Transverse colon (tissue), 4 donors: ENCODE measurements at regions not wholly inside any gene's neighbourhood (a gene's known extent, or its start where the extent isn't known, plus 50 kb on each side); places are given as distances from the start of the nearest gene placed in this dataset.

Experiments used
- DNase-seq: peaks from one replicate; pipeline ENCODE4 v3.0.0-alpha.2; 2019
- H3K27ac ChIP-seq, 4 donors: fragments of 200-600 bp; sonication (generic); 2 replicates each; pipeline ENCODE4 v1.5.1; 2016 to 2018; ENCODE audit warnings: inconsistent platforms in 4 of 4
- H3K27me3 ChIP-seq: fragments of 200-600 bp; sonication (generic); 2 replicates; pipeline ENCODE4 v1.5.1; 2017; ENCODE audit warnings: inconsistent platforms
- H3K36me3 ChIP-seq, 4 donors: fragments of 200-600 bp; sonication (generic); 2 replicates each; pipeline ENCODE4 v1.5.1; 2017 to 2019; ENCODE audit warnings: inconsistent platforms in 4 of 4
- H3K4me1 ChIP-seq, 4 donors: fragments of 200-600 bp; sonication (generic); 2 replicates each; pipeline ENCODE4 v1.5.1; 2017 to 2020; ENCODE audit warnings: inconsistent platforms in 4 of 4
- H3K4me3 ChIP-seq, 4 donors: fragments of 200-600 bp; sonication (generic); 1 replicate in 1 of 4; 2 replicates in 3 of 4; pipeline versions ENCODE4 v1.5.1 to v1.6.1; 2017 to 2019; ENCODE audit warnings: inconsistent platforms in 4 of 4
- H3K9me3 ChIP-seq, 2 donors: fragments of 200-600 bp; sonication (generic); 2 replicates each; pipeline ENCODE4 v1.5.1; 2017 to 2019; ENCODE audit warnings: inconsistent platforms in 2 of 2
- EP300 ChIP-seq: sonication (generic); formaldehyde crosslinking; IDR thresholded peaks from one replicate; pipeline ENCODE4 v1.6.1; 2017; ENCODE audit warnings: antibody characterized with exemption, low read depth
- POLR2A ChIP-seq: fragments of 450-650 bp; IDR thresholded peaks from one replicate; pipeline ENCODE4 v1.6.1; 2016; ENCODE audit warnings: antibody characterized with exemption, mild to moderate bottlenecking, moderate library complexity
- POLR2AphosphoS5 ChIP-seq, 3 donors: sonication (generic); formaldehyde crosslinking; IDR thresholded peaks; one replicate each; pipeline ENCODE4 v1.6.1; 2016; ENCODE audit warnings: antibody characterized with exemption in 3 of 3
- WGBS, 2 donors: methylation state at CpG; one replicate each; pipeline ENCODE4 v1.1.5; 2018; ENCODE audit warnings: low coverage in 1 of 2; 5-methylcytosine and 5-hydroxymethylcytosine counted together
- in situ Hi-C, 4 donors: fragments of 200-750 bp; cut with MboI; loops; one replicate each; pipeline versions ENCODE4 v1.15.0 to v1.15.1; 2017; ENCODE audit warnings: low sequenced_read_pairs in 3 of 4, low pct_ligation_motif_present in 1 of 4, low pct_unique_long_range_greater_than_20kb in 1 of 4
- intact Hi-C: fragments of 100-400 bp; cut with DNase I; formaldehyde crosslinking; loops from one replicate; pipeline ENCODE4 v1.15.1; 2023; ENCODE audit warnings: low total_unique reads
- TF ChIP-seq, protein P1 (sequence below), 5 experiments: fragments of 200-600 bp in 3 of 5; fragments of 450-650 bp in 2 of 5; sonication (generic) in 3 of 5; IDR thresholded peaks; 1 replicate in 2 of 5; 2 replicates in 3 of 5; pipeline ENCODE4 v1.5.1; 2016 to 2017; ENCODE audit warnings: antibody characterized with exemption in 5 of 5, inconsistent platforms in 3 of 5, mild to moderate bottlenecking in 2 of 5, moderate library complexity in 1 of 5

DNA sequence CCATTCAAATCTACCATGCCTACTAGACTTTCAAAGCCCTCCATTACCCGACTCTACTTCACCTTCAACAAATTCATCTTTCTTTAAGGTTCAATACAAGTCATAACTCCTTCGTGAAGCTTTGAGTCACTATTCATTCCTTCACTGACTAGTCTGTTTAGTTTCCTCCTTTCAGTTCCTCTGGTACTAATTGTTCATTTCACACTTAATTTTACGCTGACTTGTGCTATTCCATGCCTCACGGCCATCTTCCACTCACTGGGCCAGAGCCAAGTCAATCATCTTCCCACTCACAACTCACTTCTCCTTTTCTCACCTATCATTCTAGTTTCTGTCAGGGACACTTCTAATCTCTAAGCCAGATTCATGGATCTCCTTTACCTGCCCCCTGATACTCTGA, 136.2 kb downstream of the MTX2 start:
- no peak overlapping the region for H3K27ac ChIP-seq
- in situ Hi-C loops = no loop called here
- H3K4me3 ChIP-seq = no peak overlapping the region
- no peak for DNase-seq
- H3K36me3 ChIP-seq = no peaks in the 10 kb centered on the region
- H3K4me1 ChIP-seq = no peaks in the 10 kb centered on the region
- no peaks in the 10 kb centered on the region for H3K27me3 ChIP-seq
- 65% methylated on average over 4 of the region's 4 CpGs; no CpG with 5 or more reads in 1 of the 2 donors for WGBS, 2 donors
- no peak for TF ChIP-seq EP300
- TF ChIP-seq, protein P1, sequence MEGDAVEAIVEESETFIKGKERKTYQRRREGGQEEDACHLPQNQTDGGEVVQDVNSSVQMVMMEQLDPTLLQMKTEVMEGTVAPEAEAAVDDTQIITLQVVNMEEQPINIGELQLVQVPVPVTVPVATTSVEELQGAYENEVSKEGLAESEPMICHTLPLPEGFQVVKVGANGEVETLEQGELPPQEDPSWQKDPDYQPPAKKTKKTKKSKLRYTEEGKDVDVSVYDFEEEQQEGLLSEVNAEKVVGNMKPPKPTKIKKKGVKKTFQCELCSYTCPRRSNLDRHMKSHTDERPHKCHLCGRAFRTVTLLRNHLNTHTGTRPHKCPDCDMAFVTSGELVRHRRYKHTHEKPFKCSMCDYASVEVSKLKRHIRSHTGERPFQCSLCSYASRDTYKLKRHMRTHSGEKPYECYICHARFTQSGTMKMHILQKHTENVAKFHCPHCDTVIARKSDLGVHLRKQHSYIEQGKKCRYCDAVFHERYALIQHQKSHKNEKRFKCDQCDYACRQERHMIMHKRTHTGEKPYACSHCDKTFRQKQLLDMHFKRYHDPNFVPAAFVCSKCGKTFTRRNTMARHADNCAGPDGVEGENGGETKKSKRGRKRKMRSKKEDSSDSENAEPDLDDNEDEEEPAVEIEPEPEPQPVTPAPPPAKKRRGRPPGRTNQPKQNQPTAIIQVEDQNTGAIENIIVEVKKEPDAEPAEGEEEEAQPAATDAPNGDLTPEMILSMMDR (IDR thresholded peaks at IDR 0.05) = no peak
- no peak for TF ChIP-seq POLR2AphosphoS5 (IDR thresholded peaks at IDR 0.05)
- no peak for TF ChIP-seq POLR2A
- intact Hi-C loops = no loop called here
- H3K9me3 ChIP-seq = no peaks in the 10 kb centered on the region

DNA sequence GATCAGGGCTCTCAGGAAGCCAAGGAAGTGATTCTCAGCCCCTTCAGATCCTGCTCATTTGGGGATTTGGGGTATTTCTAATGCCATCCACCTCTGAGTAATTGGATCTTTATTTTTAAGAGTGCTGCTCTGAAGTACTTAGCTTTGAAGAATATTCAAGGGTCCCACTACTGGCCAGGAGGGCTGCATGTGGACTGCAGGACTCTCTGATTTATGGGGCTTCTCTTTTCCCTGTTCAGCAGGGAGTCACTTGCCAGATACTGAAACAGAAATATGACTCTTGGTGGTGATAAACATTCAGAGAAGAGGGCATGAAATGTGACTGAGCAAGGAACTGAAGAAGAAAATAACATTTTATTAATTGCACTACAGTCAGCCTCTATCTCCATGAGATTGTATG, 138.5 kb downstream of the MTX2 start:
- in situ Hi-C loops = no loop called here
- H3K27me3 ChIP-seq = no peaks in the 10 kb centered on the region

DNA sequence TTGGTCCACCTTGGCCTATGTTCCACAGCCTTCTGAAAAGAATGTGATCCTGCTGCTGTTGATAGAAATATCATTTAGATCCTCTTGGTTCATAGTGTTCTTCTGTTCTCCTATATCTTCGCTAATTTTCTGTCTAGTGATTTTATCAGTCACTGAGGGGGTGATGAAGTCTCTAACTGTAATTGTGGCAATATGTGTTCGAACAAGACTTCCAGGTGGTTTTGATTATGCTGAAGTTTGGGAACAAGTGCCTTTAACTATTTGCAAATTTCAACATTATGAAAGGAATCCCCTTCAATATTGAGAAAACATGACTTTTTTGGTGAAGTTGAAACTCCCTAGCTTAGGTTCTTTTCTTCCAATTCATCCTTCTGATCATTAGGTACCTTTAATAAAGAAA, 140.4 kb downstream of the MTX2 start:
- intact Hi-C loops = no loop called here
- WGBS, 2 donors = 82 to 94% methylated on average over 2 of the region's 2 CpGs
- TF ChIP-seq POLR2A (no peak), POLR2AphosphoS5 (IDR thresholded peaks at IDR 0.05) (no peak), EP300 (no peak)
- TF ChIP-seq, protein P1 (IDR thresholded peaks at IDR 0.05) = no peak
- Histone ChIP-seq H3K36me3 (no peaks in the 10 kb centered on the region), H3K27me3 (no peaks in the 10 kb centered on the region), H3K4me3 (no peak overlapping the region), H3K4me1 (no peaks in the 10 kb centered on the region), H3K9me3 (no peaks in the 10 kb centered on the region), H3K27ac (no peak overlapping the region)
- in situ Hi-C loops = no loop called here
- no peak for DNase-seq

More for the DNA sequence above, 138.5 kb downstream of the MTX2 start:
- TF ChIP-seq POLR2AphosphoS5 (IDR thresholded peaks at IDR 0.05) (no peak), EP300 (no peak), POLR2A (no peak)
- TF ChIP-seq, protein P1 (IDR thresholded peaks at IDR 0.05) = no peak
- no peak overlapping the region for H3K27ac ChIP-seq
- intact Hi-C loops = no loop called here
- no peak overlapping the region for H3K4me3 ChIP-seq
- H3K4me1 ChIP-seq = no peaks in the 10 kb centered on the region
- no peak for DNase-seq
- H3K36me3 ChIP-seq = no peaks in the 10 kb centered on the region
- no peaks in the 10 kb centered on the region for H3K9me3 ChIP-seq

DNA sequence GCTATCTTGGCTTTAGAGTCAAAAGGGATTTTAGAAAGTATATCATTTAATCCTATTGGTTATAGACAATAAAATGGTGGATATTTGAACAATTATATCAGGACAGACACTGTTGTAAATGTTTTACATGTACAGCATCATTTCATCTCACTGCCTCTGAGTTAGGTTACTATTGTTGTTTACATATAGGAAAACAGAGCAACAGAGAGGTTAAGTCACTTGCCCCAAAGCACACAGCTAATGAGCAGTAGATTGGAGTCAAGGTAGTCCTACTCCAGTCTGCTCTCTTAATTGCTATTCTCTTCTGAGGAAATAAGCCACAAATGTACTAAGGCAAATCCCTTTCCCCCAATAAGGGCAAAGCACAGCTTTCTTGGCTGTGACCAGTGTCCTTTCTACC, 142.9 kb downstream of the MTX2 start:
- Histone ChIP-seq H3K4me3 (no peak overlapping the region), H3K27me3 (no peaks in the 10 kb centered on the region), H3K27ac (no peak overlapping the region), H3K9me3 (no peaks in the 10 kb centered on the region), H3K36me3 (no peaks in the 10 kb centered on the region), H3K4me1 (no peaks in the 10 kb centered on the region)
- in situ Hi-C loops = no loop called here
- no peak for TF ChIP-seq POLR2A
- no peak for TF ChIP-seq EP300
- TF ChIP-seq POLR2AphosphoS5 (IDR thresholded peaks at IDR 0.05) = no peak
- TF ChIP-seq, protein P1 (IDR thresholded peaks at IDR 0.05) = no peak
- intact Hi-C loops = no loop called here
- DNase-seq = no peak
